OCI-LY1 (cell line): ENCODE measurements at regions not wholly inside any gene's neighbourhood (a gene's known extent, or its start where the extent isn't known, plus 50 kb on each side); places are given as distances from the start of the nearest gene placed in this dataset.

ENCODE experiments used
- H2AFZ ChIP-seq: fragments of 200-600 bp; sonication (generic), shearing (Covaris generic); 2 replicates; pipeline ENCODE4 v1.6.0; 2014; ENCODE audit warnings: antibody characterized with exemption, mild to moderate bottlenecking, low read length
- H3F3A ChIP-seq: fragments of 200-600 bp; sonication (generic), shearing (Covaris generic); 2 replicates; pipeline ENCODE4 v1.6.0; 2014; ENCODE audit warnings: mild to moderate bottlenecking, antibody characterized with exemption, low read length, moderate library complexity; ENCODE audit not compliant: insufficient read depth
- H3K27ac ChIP-seq: fragments of 200-600 bp; sonication (generic); 2 replicates; pipeline ENCODE4 v1.5.1; 2014; ENCODE audit warnings: low read length, mixed run types, mild to moderate bottlenecking, low read depth; ENCODE audit not compliant: poor library complexity, severe bottlenecking
- H3K27me3 ChIP-seq: fragments of 200-600 bp; sonication (generic); 2 replicates; pipeline ENCODE4 v1.6.0; 2014; ENCODE audit warnings: antibody characterized with exemption, mild to moderate bottlenecking, low read length, moderate library complexity; ENCODE audit not compliant: insufficient read depth
- H3K36me3 ChIP-seq: fragments of 200-600 bp; sonication (generic); 2 replicates; pipeline ENCODE4 v1.6.1; 2014; ENCODE audit warnings: mild to moderate bottlenecking, antibody characterized with exemption, low read length, moderate library complexity, mixed read lengths; ENCODE audit not compliant: insufficient read depth
- H3K4me1 ChIP-seq: fragments of 200-600 bp; sonication (generic); 2 replicates; pipeline ENCODE4 v1.5.1; 2014; ENCODE audit warnings: mild to moderate bottlenecking, low read length, moderate library complexity; ENCODE audit not compliant: insufficient read depth, severe bottlenecking
- H3K4me2 ChIP-seq: fragments of 200-600 bp; sonication (generic), shearing (Covaris generic); 2 replicates; pipeline ENCODE4 v1.6.1; 2014; ENCODE audit warnings: low read length
- H3K4me3 ChIP-seq: fragments of 200-600 bp; sonication (generic); 2 replicates; pipeline ENCODE4 v1.5.1; 2014; ENCODE audit warnings: low read length, low read depth, mild to moderate bottlenecking, mixed read lengths; ENCODE audit not compliant: poor library complexity, severe bottlenecking
- H3K79me2 ChIP-seq: fragments of 200-600 bp; shearing (Covaris generic); 2 replicates; pipeline ENCODE4 v1.6.1; 2016; ENCODE audit warnings: mixed run types, low read length, mixed read lengths; ENCODE audit not compliant: insufficient read depth
- H3K9ac ChIP-seq: fragments of 200-600 bp; sonication (generic), shearing (Covaris generic); 2 replicates; pipeline ENCODE4 v1.6.1; 2014; ENCODE audit warnings: mild to moderate bottlenecking, low read length, mixed read lengths
- H3K9me2 ChIP-seq: fragments of 200-600 bp; sonication (generic), shearing (Covaris generic); 2 replicates; pipeline ENCODE4 v1.6.1; 2014; ENCODE audit warnings: low read depth, mild to moderate bottlenecking, low read length, mixed read lengths
- H3K9me3 ChIP-seq: fragments of 200-600 bp; shearing (Covaris generic); 2 replicates; pipeline ENCODE4 v1.6.1; 2014; ENCODE audit warnings: low read length, mixed read lengths
- H4K20me1 ChIP-seq: fragments of 200-600 bp; sonication (generic), shearing (Covaris generic); 2 replicates; pipeline ENCODE4 v1.6.0; 2016; ENCODE audit warnings: mild to moderate bottlenecking, low read length; ENCODE audit not compliant: insufficient read depth
- CTCF ChIP-seq: fragments of 200-600 bp; sonication (generic), shearing (Covaris generic); IDR thresholded peaks from 2 replicates; pipeline ENCODE4 v1.5.1; 2017; ENCODE audit warnings: mild to moderate bottlenecking, antibody characterized with exemption, low read length, moderate library complexity, mixed read lengths
- EZH2 ChIP-seq: fragments of 200-600 bp; sonication (generic), shearing (Covaris generic); IDR thresholded peaks from 2 replicates; pipeline ENCODE4 v1.8.0; 2017; ENCODE audit warnings: borderline replicate concordance, mixed run types, mild to moderate bottlenecking, antibody characterized with exemption, low read length, moderate library complexity, mixed read lengths

DNA sequence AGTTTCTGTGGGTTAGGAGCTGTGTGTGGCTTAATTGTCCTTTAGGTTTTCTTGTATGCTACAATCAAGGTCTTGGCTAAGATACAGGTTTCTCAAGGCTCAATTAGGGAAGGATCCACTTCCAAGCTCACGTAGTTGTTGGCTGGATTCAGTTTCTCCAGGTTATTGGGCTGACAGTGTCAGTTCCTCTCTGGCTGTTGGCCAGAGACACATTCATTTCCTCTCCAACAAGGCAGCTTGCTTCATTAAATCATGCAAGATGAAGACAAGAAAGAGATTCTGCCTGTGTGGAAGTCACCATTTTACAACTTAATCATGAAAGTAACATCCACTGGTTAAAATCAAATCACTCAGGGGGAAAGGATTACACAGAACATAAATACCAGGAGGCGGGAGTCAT, 275.7 kb upstream of the KIF2A start:
- TF ChIP-seq CTCF, result no peak
- TF ChIP-seq EZH2, result no peak
- H3K27ac ChIP-seq, result no peak overlapping the region
- H3K27me3 ChIP-seq, result no peaks in the 10 kb centered on the region
- H3K9ac ChIP-seq, result no peak overlapping the region
- H3F3A ChIP-seq, result no peaks in the 10 kb centered on the region
- H4K20me1 ChIP-seq, result no peaks in the 10 kb centered on the region
- H3K4me2 ChIP-seq, result no peak overlapping the region
- H3K9me3 ChIP-seq, result no peaks in the 10 kb centered on the region
- H3K4me3 ChIP-seq, result no peak overlapping the region
- H2AFZ ChIP-seq, result no peak overlapping the region
- no peaks in the 10 kb centered on the region for H3K4me1 ChIP-seq
- H3K36me3 ChIP-seq, result no peaks in the 10 kb centered on the region
- no peaks in the 10 kb centered on the region for H3K9me2 ChIP-seq
- no peaks in the 10 kb centered on the region for H3K79me2 ChIP-seq

DNA sequence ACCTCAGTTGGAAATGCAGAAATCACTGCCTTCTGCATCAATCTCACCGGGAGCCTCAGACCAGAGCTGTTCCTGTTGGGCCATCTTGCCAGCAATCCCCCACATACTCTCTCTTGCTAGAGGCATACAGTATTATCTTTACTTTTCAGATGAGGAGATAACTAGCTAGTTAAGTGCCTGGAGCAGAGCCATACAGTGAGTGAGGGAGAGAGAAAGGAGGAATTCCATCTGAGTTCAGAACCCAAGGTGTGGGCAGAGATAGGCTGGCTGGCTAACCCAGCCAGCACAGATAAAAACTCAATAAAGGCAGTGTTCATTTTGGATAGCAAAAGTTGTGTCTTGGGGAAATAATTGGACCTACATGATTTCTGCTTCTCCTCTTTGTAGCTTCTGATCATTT, 268.0 kb upstream of the KIF2A start:
- no peak overlapping the region for H3K4me2 ChIP-seq
- no peak for TF ChIP-seq CTCF
- no peak for TF ChIP-seq EZH2
- H3F3A ChIP-seq, result no peaks in the 10 kb centered on the region
- H3K9me3 ChIP-seq, result no peaks in the 10 kb centered on the region
- H3K9me2 ChIP-seq, result no peaks in the 10 kb centered on the region
- H3K36me3 ChIP-seq, result no peaks in the 10 kb centered on the region
- no peak overlapping the region for H3K27ac ChIP-seq
- H2AFZ ChIP-seq, result no peak overlapping the region
- no peaks in the 10 kb centered on the region for H4K20me1 ChIP-seq
- H3K79me2 ChIP-seq, result no peaks in the 10 kb centered on the region
- H3K27me3 ChIP-seq, result no peaks in the 10 kb centered on the region
- no peak overlapping the region for H3K9ac ChIP-seq
- no peak overlapping the region for H3K4me3 ChIP-seq
- H3K4me1 ChIP-seq, result no peaks in the 10 kb centered on the region

DNA sequence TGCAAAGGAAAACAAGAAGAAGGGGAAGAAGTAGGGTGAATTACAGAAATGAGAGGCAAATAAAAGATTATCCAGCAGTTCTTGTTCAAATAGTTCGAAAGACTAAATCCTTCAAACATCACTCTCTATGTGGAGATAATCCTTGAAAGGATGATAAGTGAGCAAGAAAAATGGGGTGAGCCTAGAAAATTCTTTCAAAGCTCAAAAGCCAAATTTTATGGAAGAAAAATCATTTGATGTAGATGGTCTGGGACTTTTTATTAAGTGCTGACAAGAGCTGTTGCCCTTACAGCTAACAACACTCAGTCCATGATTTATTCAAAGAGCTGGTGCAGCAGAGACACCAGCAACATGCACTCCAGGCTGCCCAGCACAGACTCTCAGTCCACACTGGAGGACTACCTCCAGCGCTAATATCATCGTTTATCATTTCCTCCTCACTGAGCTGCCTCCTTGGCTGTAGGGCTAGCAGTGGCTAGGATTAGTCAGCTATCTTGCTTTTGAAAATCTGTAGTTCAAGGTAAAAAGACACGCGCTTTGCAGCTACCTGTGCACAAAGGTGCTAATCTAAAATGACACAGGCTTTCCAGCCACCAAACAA, 264.8 kb upstream of the KIF2A start:
- no peaks in the 10 kb centered on the region for H3K9me3 ChIP-seq
- H2AFZ ChIP-seq, result no peak overlapping the region
- H4K20me1 ChIP-seq, result no peaks in the 10 kb centered on the region
- H3K4me1 ChIP-seq, result no peaks in the 10 kb centered on the region
- no peaks in the 10 kb centered on the region for H3K36me3 ChIP-seq
- no peak overlapping the region for H3K9ac ChIP-seq
- no peaks in the 10 kb centered on the region for H3K27me3 ChIP-seq
- no peaks in the 10 kb centered on the region for H3K79me2 ChIP-seq
- no peak for TF ChIP-seq CTCF
- no peak for TF ChIP-seq EZH2
- H3K27ac ChIP-seq, result no peak overlapping the region
- no peaks in the 10 kb centered on the region for H3K9me2 ChIP-seq
- H3F3A ChIP-seq, result no peaks in the 10 kb centered on the region
- no peak overlapping the region for H3K4me3 ChIP-seq
- H3K4me2 ChIP-seq, result no peak overlapping the region
